A549 (cell line): ENCODE measurements at regions not wholly inside any gene's neighbourhood (a gene's known extent, or its start where the extent isn't known, plus 50 kb on each side); places are given as distances from the start of the nearest gene placed in this dataset.

Experiments used
- ELK1 ChIP-seq: fragments of 150-350 bp; IDR thresholded peaks from 2 replicates; pipeline ENCODE4 v1.6.1; 2014; ENCODE audit warnings: low read depth, mild to moderate bottlenecking, low read length
- EP300 ChIP-seq, 2 experiments: fragments of >200 bp; sonication (Bioruptor Twin); formaldehyde crosslinking; IDR thresholded peaks; 2 replicates in 1 of 2; 3 replicates in 1 of 2; pipeline ENCODE4 v1.6.1; 2016 to 2017
- JUN ChIP-seq, 2 experiments: fragments of >200 bp; sonication (Bioruptor Twin); formaldehyde crosslinking; IDR thresholded peaks; 2 replicates in 1 of 2; 3 replicates in 1 of 2; pipeline ENCODE4 v1.6.1; 2016 to 2017
- KDM1A ChIP-seq: fragments of 200-600 bp; sonication (generic); IDR thresholded peaks from 2 replicates; pipeline ENCODE4 v1.6.1; 2016; ENCODE audit warnings: low read depth, mild to moderate bottlenecking
- MAX ChIP-seq: IDR thresholded peaks from 2 replicates; pipeline ENCODE4 v1.6.1; 2012
- MYC ChIP-seq: IDR thresholded peaks from 2 replicates; pipeline ENCODE4 v1.6.1; 2012; ENCODE audit warnings: mild to moderate bottlenecking, inconsistent platforms, low read length, improper control_type of control experiment, borderline replicate concordance
- POLR2A ChIP-seq: IDR thresholded peaks from 2 replicates; pipeline ENCODE4 v1.6.1; 2012; ENCODE audit warnings: mild to moderate bottlenecking, low read length
- RAD21 ChIP-seq, 2 experiments: fragments of >200 bp in 1 of 2; sonication (Bioruptor Twin) in 1 of 2; formaldehyde crosslinking in 1 of 2; IDR thresholded peaks in 1 of 2; conservative IDR thresholded peaks in 1 of 2; 2 replicates in 1 of 2; 3 replicates in 1 of 2; pipeline ENCODE4 v1.6.1; 2012 to 2018; ENCODE audit warnings: inconsistent platforms in 1 of 2
- TF ChIP-seq, protein P1 (sequence below): fragments of >200 bp; sonication (Bioruptor Twin); formaldehyde crosslinking; IDR thresholded peaks from 3 replicates; pipeline ENCODE4 v1.5.1; 2016

DNA sequence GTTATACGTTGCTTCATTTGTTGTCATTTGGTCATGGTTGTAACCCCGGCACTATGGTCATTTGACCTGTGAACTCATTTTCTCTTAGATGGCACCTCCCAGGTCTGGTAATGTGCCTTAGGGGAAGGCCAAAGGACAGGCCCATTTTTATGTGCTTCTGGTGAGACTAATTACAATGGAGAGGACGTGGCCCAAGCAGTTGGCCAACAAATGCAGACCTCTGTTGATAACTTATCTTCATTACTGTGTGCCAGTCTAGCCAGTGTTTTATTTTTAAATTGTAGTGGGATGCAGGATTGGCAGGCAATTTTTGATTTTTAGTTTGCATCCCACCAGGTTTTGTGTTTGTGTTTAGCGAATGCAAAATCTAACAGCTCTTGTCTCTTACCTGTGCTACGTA, 321.5 kb upstream of the AKR1E2 start:
- TF ChIP-seq, protein P1, sequence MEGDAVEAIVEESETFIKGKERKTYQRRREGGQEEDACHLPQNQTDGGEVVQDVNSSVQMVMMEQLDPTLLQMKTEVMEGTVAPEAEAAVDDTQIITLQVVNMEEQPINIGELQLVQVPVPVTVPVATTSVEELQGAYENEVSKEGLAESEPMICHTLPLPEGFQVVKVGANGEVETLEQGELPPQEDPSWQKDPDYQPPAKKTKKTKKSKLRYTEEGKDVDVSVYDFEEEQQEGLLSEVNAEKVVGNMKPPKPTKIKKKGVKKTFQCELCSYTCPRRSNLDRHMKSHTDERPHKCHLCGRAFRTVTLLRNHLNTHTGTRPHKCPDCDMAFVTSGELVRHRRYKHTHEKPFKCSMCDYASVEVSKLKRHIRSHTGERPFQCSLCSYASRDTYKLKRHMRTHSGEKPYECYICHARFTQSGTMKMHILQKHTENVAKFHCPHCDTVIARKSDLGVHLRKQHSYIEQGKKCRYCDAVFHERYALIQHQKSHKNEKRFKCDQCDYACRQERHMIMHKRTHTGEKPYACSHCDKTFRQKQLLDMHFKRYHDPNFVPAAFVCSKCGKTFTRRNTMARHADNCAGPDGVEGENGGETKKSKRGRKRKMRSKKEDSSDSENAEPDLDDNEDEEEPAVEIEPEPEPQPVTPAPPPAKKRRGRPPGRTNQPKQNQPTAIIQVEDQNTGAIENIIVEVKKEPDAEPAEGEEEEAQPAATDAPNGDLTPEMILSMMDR: no peak
- no peak for TF ChIP-seq JUN (IDR thresholded peaks at IDR 0.05)
- TF ChIP-seq RAD21 (conservative IDR thresholded peaks at IDR 0.05 in 1 of 2, IDR thresholded peaks at IDR 0.05 in 1 of 2): no peak
- TF ChIP-seq ELK1: no peak
- no peak for TF ChIP-seq KDM1A
- TF ChIP-seq EP300 (IDR thresholded peaks at IDR 0.05): no peak
- no peak for TF ChIP-seq MAX
- no peak for TF ChIP-seq MYC
- no peak for TF ChIP-seq POLR2A
